ENCODE measurements at regions not wholly inside any gene's neighbourhood (a gene's known extent, or its start where the extent isn't known, plus 50 kb on each side); places are given as distances from the start of the nearest gene placed in this dataset.

- DNase-seq, result no peak
Measured at GRCh38 chr2:4408321-4408720, 704.9 kb downstream of the DCDC2C start.

- no peak for DNase-seq
Measured at GRCh38 chr2:4412637-4413187, 709.3 kb downstream of the DCDC2C start.

GRCh38 chr2:4415171-4415570, 711.8 kb downstream of the DCDC2C start:
- DNase-seq, result no peak

GRCh38 chr2:4415810-4416413, 712.5 kb downstream of the DCDC2C start:
- no peak for DNase-seq

GRCh38 chr2:4416431-4416830, 713.1 kb downstream of the DCDC2C start:
- DNase-seq, result no peak

GRCh38 chr2:4417771-4418170, 714.4 kb downstream of the DCDC2C start:
- DNase-seq, result no peak

GRCh38 chr2:4420032-4420431, 716.7 kb downstream of the DCDC2C start:
- DNase-seq, result no peak

GRCh38 chr2:4424153-4424552, 720.8 kb downstream of the DCDC2C start:
- DNase-seq, result no peak

GRCh38 chr2:4427083-4427482, 723.7 kb downstream of the DCDC2C start:
- no peak for DNase-seq

- DNase-seq, result no peak
Measured at GRCh38 chr2:4445821-4446220, 742.4 kb downstream of the DCDC2C start.

GRCh38 chr2:4454907-4455306, 751.5 kb downstream of the DCDC2C start:
- no peak for DNase-seq

- DNase-seq, result no peak
Measured at GRCh38 chr2:4455486-4456155, 752.2 kb downstream of the DCDC2C start.

GRCh38 chr2:4464634-4465266, 761.4 kb downstream of the DCDC2C start:
- DNase-seq, result no peak

GRCh38 chr2:4465671-4466070, 762.3 kb downstream of the DCDC2C start:
- no peak for DNase-seq

GRCh38 chr2:4475618-4476017, 772.2 kb downstream of the DCDC2C start:
- no peak for DNase-seq

GRCh38 chr2:4483050-4483449, 779.7 kb downstream of the DCDC2C start:
- no peak for DNase-seq

- no peak for DNase-seq
Measured at GRCh38 chr2:4486971-4487370, 783.6 kb downstream of the DCDC2C start.

GRCh38 chr2:4499316-4500030, 796.1 kb downstream of the DCDC2C start:
- DNase-seq, result no peak

- no peak for DNase-seq
Measured at GRCh38 chr2:4501525-4501924, 798.1 kb downstream of the DCDC2C start.

GRCh38 chr2:4502230-4502843, 799.0 kb downstream of the DCDC2C start:
- no peak for DNase-seq

- DNase-seq, result no peak
Measured at GRCh38 chr2:4507661-4508060, 804.3 kb downstream of the DCDC2C start.

- no peak for DNase-seq
Measured at GRCh38 chr2:4515871-4516761, 812.7 kb downstream of the DCDC2C start.

All from NCI-H526 (cell line).